Mononuclear cell (primary cell): ENCODE measurements at regions not wholly inside any gene's neighbourhood (a gene's known extent, or its start where the extent isn't known, plus 50 kb on each side); places are given as distances from the start of the nearest gene placed in this dataset.

Source experiments
- H3K27me3 ChIP-seq: 2 replicates; pipeline ENCODE4 v1.6.0; 2011; ENCODE audit warnings: low read length, control low read depth; ENCODE audit not compliant: insufficient read depth
- H3K4me1 ChIP-seq: 2 replicates; pipeline ENCODE4 v1.5.1; 2011; ENCODE audit warnings: mild to moderate bottlenecking, low read length, control low read depth; ENCODE audit not compliant: insufficient read depth
- H3K4me3 ChIP-seq: 2 replicates; pipeline ENCODE4 v1.5.1; 2011; ENCODE audit warnings: mild to moderate bottlenecking, low read length, moderate library complexity
- H3K9me3 ChIP-seq: 2 replicates; pipeline ENCODE4 v1.5.1; 2011; ENCODE audit warnings: low read depth, mild to moderate bottlenecking, control low read depth, low read length

DNA sequence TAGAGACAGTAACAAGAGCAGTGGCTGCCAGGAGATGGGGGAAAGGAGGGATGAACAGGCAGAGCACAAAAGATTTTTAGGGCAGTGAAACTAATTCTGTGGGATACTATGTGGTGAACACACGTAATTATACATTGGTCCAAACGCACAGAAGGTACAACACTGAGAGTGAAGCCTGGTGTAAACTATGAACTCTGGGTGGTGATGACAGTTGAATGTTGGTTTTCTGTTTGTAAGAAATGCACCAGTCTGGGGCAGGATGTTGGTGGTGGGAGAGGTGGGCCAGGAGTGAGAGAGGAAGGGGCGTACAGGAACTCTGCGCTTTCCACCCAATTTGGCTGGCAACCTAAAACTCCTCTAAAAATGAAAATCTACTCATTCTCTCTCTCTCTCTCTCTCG, 50.2 kb upstream of the TIAM1 start:
- no peaks in the 10 kb centered on the region for H3K27me3 ChIP-seq
- H3K4me1 ChIP-seq: peaks cover 13% of the 10 kb centered on the region
- no peaks in the 10 kb centered on the region for H3K9me3 ChIP-seq
- no peak overlapping the region for H3K4me3 ChIP-seq
